Hindlimb muscle (tissue), 1 donor: ENCODE measurements at regions not wholly inside any gene's neighbourhood (a gene's known extent, or its start where the extent isn't known, plus 50 kb on each side); places are given as distances from the start of the nearest gene placed in this dataset.
A peak's percentile ranks its signal among the peaks of the same experiment; 100 is the strongest.

Experiments
- DNase-seq: peaks from one replicate; pipeline ENCODE4 v3.0.0-alpha.2; 2013

- no peak for DNase-seq
Measured at GRCh38 chr16:6031567-6031966, 934.0 kb upstream of the EEF2KMT start.

- no peak for DNase-seq
Measured at GRCh38 chr16:6031102-6031501, 933.5 kb upstream of the EEF2KMT start.

GRCh38 chr16:6027733-6028132 is 930.1 kb upstream of the EEF2KMT start:
- DNase-seq, result no peak

GRCh38 chr16:6023449-6023848 is 925.9 kb upstream of the EEF2KMT start:
- DNase-seq, result no peak

GRCh38 chr16:6021276-6021943 is 923.8 kb upstream of the EEF2KMT start:
- DNase-seq, result no peak

GRCh38 chr16:6020162-6020985 is 922.8 kb upstream of the EEF2KMT start:
- DNase-seq, result no peak

GRCh38 chr16:6019490-6019991 is 921.9 kb upstream of the EEF2KMT start:
- no peak for DNase-seq

GRCh38 chr16:6018848-6019489 is 921.4 kb upstream of the EEF2KMT start:
- DNase-seq, result peak; percentile 3

- no peak for DNase-seq
Measured at GRCh38 chr16:6016530-6017184, 919.1 kb upstream of the EEF2KMT start.

GRCh38 chr16:6012716-6013115 is 915.1 kb upstream of the EEF2KMT start:
- DNase-seq, result no peak

- DNase-seq, result no peak
Measured at GRCh38 chr16:6009151-6009550, 911.6 kb upstream of the EEF2KMT start.

GRCh38 chr16:6008670-6009069 is 911.1 kb upstream of the EEF2KMT start:
- DNase-seq, result no peak

- DNase-seq, result no peak
Measured at GRCh38 chr16:5993356-5993755, 895.8 kb upstream of the EEF2KMT start.

GRCh38 chr16:5982979-5983378 is 885.4 kb upstream of the EEF2KMT start:
- no peak for DNase-seq

- no peak for DNase-seq
Measured at GRCh38 chr16:5979905-5980550, 882.4 kb upstream of the EEF2KMT start.

GRCh38 chr16:5977329-5977728 is 879.7 kb upstream of the EEF2KMT start:
- no peak for DNase-seq

GRCh38 chr16:5972747-5973146 is 875.2 kb upstream of the EEF2KMT start:
- DNase-seq, result no peak

- DNase-seq, result no peak
Measured at GRCh38 chr16:5971924-5972323, 874.3 kb upstream of the EEF2KMT start.

- DNase-seq, result no peak
Measured at GRCh38 chr16:5971106-5971505, 873.5 kb upstream of the EEF2KMT start.

GRCh38 chr16:5966004-5966403 is 868.4 kb upstream of the EEF2KMT start:
- DNase-seq, result no peak

- DNase-seq, result no peak
Measured at GRCh38 chr16:5965321-5965720, 867.7 kb upstream of the EEF2KMT start.

GRCh38 chr16:5951486-5951885 is 853.9 kb upstream of the EEF2KMT start:
- no peak for DNase-seq
